Glomerular visceral epithelial cell (primary cell): ENCODE measurements at regions not wholly inside any gene's neighbourhood (a gene's known extent, or its start where the extent isn't known, plus 50 kb on each side); places are given as distances from the start of the nearest gene placed in this dataset.

Source experiments
- DNase-seq: peaks from one replicate; pipeline ENCODE4 v3.0.0-alpha.2; 2016; ENCODE audit errors: extremely low spot score

DNA sequence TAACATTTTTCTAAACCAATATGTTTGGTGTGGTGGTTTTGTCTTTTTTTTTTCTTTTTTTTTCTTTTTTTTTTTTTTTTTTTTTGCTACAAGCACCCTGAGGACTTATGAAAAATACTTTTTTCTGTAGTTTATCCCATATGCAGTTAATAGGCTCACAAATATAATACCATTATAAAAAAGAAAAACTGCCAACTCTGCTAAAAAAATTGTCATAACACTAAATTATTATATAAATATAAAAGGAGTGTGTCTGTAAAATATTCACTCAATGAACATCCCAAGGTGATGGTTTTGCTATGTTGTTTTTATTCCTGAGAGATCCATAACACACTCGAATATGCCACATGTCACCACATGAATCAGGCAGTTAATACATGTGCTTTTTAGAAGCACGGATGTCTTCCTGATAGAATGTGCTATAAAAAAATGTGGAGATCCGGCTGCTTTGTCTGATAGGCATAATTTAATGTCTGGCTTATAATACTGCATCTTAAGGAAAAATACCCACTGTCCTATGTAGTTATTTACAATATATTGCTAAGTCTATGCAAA lies 110.7 kb upstream of the ZNF507 start:
- DNase-seq = no peak

- DNase-seq = no peak
Measured at GRCh38 chr19:32238076-32238475, 107.3 kb upstream of the ZNF507 start.

DNA sequence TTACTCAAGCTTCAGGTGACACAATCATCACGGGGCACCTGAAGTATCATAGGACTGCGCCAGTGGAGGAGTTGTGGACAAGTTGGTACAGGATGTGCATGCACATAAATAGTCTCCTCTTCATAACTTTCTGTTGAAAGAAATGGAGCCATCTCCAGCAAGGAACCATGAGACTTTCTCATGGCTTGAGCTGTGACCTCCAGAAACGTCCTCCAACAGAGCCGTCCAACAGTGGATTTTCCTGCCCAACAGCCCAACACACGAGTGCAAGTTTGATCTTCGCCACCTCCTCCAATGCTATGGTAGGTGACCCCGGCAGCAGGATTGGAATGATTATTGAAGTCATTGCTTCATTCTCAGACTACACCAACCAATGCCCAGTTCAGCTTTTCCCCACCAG lies 105.1 kb upstream of the ZNF507 start:
- no peak for DNase-seq

GRCh38 chr19:32241306-32241705 lies 104.1 kb upstream of the ZNF507 start:
- no peak for DNase-seq

DNA sequence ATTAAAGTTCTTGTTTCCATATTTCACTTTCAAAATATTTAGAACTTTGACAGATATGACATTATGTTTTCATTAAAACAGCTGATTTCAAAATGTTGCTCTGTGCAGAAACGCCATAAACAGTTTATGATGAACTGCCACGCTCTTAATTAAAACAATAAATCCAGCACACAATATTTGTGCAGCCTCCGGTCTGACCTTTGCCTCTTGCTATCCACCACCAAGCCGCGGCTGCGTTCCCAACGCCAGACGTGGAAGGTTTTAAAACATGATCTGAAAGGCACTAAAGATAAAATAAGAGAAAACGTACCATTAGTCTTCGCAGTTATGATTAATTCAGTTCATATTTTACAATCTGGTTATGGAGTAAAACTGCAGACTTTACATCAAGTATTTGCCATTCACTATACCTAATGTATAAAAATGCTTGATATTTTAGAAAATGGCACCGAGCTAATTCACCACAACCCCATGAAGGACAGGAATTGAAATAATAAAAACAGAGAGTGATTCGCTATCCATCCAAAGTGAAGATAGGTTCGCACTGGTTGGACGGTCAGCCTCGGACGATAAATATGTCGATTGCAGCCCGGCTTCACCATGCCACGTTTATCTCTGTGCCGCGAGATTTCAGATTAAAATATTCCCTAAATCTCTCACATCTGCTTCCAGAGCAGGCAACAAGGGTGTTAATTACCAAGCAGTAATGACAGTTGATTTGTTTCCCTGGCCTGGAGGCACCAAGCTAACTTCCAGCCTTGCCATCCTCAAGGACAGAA lies 103.3 kb upstream of the ZNF507 start:
- DNase-seq = no peak

DNA sequence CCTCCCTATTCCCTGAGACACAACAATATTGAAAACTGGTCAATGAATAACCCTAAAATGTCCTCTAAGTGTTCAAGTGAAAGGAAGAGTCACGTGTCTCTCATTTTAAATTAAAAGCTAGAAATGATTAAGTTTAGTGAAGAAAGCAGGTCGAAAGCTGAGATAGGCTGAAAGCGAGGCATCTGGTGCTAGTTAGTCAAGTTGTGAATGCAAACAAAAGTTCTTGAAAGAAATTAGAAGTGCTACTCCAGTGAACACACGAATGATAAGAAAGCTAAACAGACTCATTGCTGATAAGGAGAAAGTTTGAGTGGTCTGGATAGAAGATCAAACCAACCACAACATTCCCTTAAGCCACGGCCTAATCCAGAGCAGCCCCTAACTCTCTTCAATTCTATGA lies 99.4 kb upstream of the ZNF507 start:
- DNase-seq = no peak

GRCh38 chr19:32251634-32252332 lies 93.6 kb upstream of the ZNF507 start:
- no peak for DNase-seq

DNA sequence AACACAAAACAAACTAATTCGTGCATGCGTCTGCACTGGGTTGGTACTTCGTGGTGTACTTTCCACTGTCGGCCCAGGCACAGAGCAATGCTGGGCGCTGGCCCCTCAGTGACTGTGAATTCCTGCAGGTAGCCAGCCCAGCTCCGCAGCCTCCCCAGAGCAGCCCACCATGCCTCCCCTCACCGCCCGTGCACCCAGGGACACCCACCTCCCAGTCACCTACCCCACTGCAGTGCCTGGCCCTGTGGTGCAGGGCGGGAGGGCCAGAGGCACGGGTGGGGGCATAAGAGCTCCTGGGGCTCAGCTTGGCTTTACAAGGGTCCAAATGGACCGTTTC lies 93.1 kb upstream of the ZNF507 start:
- no peak for DNase-seq

- DNase-seq = no peak
Measured at GRCh38 chr19:32253683-32254508, 91.5 kb upstream of the ZNF507 start.

DNA sequence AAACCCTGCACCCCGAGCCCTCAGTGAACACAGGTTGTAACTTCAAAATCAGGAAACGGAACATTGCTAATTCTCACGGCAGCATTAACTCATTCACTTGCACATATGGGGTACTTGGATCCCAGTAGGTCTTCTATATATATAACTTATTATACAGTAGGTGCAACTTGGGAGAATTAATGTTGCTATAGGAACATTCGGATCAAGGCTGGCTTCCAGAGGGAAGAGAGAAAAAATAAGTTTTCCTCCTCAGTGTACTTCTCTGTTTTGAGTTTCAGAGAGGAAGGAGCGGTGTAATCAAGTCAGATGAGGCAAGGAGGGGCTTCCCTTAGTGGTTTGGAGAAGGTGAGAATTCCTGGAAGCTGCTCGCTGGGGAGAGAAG lies 90.9 kb upstream of the ZNF507 start:
- DNase-seq = no peak

GRCh38 chr19:32255536-32256295 lies 89.7 kb upstream of the ZNF507 start:
- no peak for DNase-seq

DNA sequence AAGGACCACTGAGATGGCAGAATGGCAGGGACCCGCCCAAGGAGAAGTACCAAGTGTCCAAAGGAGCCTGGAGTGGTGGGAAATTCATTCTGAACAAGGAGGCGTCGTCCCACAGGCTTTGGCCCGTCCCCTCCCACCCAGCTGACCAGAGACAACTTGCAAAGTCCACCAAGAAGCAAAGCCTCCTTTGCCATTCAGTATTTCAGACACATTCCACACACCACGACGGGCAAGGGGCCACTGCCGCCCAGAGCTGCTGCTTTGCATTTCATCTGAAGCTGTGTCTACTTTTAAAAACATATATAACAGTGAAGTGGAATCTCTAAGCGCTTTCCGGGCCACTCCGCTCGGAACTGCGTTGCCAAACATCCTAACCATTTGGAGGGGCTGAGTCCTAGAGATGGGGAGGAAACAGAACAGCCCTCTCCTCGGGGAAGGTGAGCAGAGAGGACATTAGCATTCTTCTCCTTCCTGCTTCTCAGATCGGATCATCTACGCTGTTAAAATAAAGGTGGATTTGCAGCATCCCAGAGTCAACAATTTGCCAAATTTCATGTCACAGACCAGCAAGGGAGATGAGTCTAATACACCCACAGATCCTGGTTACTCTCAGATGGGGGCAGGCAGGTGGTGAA lies 89.0 kb upstream of the ZNF507 start:
- no peak for DNase-seq

GRCh38 chr19:32257326-32258073 lies 87.9 kb upstream of the ZNF507 start:
- DNase-seq = no peak

DNA sequence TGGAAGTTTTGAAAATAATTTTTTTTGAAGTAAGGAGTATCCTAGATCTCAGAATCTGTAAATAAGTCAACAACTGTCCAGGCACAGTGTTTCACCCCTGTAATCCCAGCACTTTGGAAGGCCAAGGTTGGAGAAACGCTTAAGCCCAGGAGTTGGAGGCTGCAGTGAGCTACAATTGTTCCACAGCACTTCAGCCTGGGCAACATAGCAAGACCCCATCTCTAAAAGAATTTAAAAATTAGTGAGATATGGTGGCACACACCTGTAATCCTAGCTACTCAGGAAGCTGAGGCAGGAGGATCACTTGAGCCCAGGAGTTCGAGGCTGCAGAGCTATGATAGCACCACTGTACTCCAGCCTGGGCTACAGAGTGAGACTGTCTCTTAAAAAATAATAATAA lies 87.2 kb upstream of the ZNF507 start:
- no peak for DNase-seq

- DNase-seq = no peak
Measured at GRCh38 chr19:32264568-32264967, 80.8 kb upstream of the ZNF507 start.

DNA sequence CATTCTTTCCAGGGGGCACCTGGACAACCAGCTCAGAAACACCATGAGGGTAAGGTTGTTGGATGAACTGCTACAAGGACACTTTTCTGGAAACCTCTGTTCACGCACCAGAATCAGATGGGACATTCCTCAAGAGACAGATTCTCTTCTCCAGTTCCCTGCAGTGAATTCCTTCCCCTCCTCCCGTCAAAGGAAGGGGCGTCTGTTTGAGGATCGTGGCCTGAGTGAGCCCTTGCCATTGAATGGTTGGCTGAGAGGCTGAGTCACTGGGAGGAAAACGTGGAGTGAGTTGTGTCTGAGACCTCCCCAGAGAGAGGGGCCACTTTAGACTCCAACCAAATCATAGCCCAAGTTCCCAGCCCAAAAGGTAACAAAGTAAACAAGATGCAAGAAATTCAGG lies 79.4 kb upstream of the ZNF507 start:
- no peak for DNase-seq

- DNase-seq = no peak
Measured at GRCh38 chr19:32266460-32266859, 79.0 kb upstream of the ZNF507 start.

- DNase-seq = no peak
Measured at GRCh38 chr19:32268381-32268780, 77.0 kb upstream of the ZNF507 start.

- no peak for DNase-seq
Measured at GRCh38 chr19:32269831-32270230, 75.6 kb upstream of the ZNF507 start.

- DNase-seq = no peak
Measured at GRCh38 chr19:32273483-32273882, 71.9 kb upstream of the ZNF507 start.

- DNase-seq = no peak
Measured at GRCh38 chr19:32287086-32287485, 58.3 kb upstream of the ZNF507 start.
